C4-2B (cell line): ENCODE measurements at regions not wholly inside any gene's neighbourhood (a gene's known extent, or its start where the extent isn't known, plus 50 kb on each side); places are given as distances from the start of the nearest gene placed in this dataset.

Experiments
- CTCF ChIP-seq: fragments of 450-650 bp; conservative IDR thresholded peaks from 2 replicates; pipeline ENCODE4 v1.5.1; 2017; ENCODE audit warnings: mild to moderate bottlenecking
- ZFX ChIP-seq: fragments of 450-650 bp; IDR thresholded peaks from 2 replicates; pipeline ENCODE4 v1.6.1; 2017

- TF ChIP-seq CTCF (no peak), ZFX (no peak)
These were observed 210.1 kb downstream of the PCDH7 start for GRCh38 chr4:30930276-30930675.
